GM12801 (cell line): ENCODE measurements at regions not wholly inside any gene's neighbourhood (a gene's known extent, or its start where the extent isn't known, plus 50 kb on each side); places are given as distances from the start of the nearest gene placed in this dataset.

ENCODE experiments used
- TF ChIP-seq, protein P1 (sequence below): IDR thresholded peaks from one replicate; pipeline ENCODE4 v1.5.1; 2011; ENCODE audit warnings: control low read depth; ENCODE audit not compliant: insufficient read length; ENCODE audit errors: extremely low read depth

DNA sequence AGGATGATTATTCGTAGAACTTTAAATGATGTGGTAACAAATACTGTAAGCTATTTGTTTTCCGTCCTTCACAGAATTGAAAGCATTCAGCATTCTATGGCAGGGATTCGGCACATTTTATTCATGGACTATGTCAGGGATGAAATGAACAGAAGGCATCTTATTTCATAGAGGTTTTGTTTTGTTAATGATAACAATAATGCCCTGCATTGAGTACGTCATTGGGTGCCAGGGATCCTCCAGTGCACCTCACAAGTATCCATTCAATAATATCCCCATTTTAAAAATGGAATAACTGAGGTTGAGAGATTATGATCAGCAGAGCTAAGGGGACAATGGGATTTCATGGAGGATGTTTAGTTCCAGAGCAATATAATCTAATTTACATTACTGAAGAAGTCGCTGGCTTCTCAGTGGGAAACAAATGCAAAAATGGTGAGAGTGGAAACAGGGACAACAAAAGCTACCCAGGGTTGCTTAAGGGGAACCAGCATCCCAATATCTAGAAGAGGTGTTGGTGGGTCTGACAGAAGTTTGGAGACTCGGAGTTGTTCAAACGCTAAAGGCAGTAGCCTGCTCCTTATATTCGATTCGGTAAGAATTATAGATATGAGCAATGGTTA, 985.7 kb upstream of the WWC1 start:
- TF ChIP-seq, protein P1, sequence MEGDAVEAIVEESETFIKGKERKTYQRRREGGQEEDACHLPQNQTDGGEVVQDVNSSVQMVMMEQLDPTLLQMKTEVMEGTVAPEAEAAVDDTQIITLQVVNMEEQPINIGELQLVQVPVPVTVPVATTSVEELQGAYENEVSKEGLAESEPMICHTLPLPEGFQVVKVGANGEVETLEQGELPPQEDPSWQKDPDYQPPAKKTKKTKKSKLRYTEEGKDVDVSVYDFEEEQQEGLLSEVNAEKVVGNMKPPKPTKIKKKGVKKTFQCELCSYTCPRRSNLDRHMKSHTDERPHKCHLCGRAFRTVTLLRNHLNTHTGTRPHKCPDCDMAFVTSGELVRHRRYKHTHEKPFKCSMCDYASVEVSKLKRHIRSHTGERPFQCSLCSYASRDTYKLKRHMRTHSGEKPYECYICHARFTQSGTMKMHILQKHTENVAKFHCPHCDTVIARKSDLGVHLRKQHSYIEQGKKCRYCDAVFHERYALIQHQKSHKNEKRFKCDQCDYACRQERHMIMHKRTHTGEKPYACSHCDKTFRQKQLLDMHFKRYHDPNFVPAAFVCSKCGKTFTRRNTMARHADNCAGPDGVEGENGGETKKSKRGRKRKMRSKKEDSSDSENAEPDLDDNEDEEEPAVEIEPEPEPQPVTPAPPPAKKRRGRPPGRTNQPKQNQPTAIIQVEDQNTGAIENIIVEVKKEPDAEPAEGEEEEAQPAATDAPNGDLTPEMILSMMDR: no peak

DNA sequence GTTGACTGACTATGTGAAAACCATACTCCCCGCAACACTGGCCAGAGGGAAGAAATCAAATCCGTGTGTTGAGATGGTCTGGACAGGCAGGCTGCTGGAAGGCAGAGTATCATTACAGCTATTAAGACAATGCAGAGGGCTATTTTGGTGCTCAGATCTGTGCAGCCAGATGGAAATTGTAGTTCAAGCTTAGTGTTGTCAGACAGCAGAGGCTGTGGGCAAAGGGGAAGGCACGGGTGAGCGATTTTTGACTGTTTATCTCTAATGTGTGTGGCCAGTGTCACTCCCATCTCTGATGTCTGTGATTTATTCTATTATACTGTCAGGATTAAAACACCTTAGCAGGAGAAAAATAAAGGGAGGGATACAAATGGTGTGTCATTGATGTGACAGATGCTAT, 984.4 kb upstream of the WWC1 start:
- TF ChIP-seq, protein P1: no peak

GRCh38 chr5:167308466-167308865, 983.0 kb upstream of the WWC1 start:
- TF ChIP-seq, protein P1: no peak

- TF ChIP-seq, protein P1: no peak
Measured at GRCh38 chr5:167309941-167310517, 981.4 kb upstream of the WWC1 start.

- TF ChIP-seq, protein P1: no peak
Measured at GRCh38 chr5:167311340-167311739, 980.1 kb upstream of the WWC1 start.

DNA sequence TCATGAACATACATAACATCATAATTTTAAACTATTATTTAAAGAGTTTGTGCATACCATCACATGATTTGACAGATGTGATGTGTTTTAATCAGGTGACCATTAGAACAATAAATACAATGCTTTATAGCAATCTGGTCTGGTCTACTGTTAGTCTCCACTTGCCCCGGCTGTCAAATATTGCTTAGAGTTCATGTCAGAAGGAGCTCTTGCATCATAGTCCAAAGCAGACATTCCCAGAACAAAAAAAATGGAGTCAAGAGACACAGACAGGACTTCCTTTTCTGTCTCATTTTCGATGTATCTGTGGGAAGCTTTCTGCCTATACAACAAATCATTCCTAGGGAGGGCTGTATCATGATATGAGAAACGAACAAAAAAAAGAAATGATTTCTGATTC, 979.2 kb upstream of the WWC1 start:
- TF ChIP-seq, protein P1: no peak

DNA sequence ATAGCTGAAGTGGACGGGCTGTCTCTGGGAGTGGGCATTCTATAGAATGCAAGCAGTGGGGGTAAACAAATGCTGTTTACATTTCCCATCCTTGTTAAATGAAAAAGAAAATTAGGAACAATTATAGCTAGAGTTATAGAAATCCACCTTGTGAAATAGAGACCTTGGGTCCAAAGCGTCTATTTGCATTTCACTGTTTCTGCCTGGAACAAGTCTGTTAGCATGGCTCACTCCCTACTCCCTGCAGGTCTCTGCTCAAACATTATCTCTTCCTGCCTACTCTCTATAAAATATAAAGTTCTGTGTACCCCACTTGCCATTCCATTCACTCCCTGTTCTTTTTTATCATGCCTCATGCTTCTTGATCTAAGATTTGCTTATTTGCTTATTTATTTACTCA, 975.7 kb upstream of the WWC1 start:
- TF ChIP-seq, protein P1: no peak
